ENCODE measurements at regions not wholly inside any gene's neighbourhood (a gene's known extent, or its start where the extent isn't known, plus 50 kb on each side); places are given as distances from the start of the nearest gene placed in this dataset.

- DNase-seq = no peak
Observed at GRCh38 chr13:104320446-104320845, 1254.2 kb upstream of the SLC10A2 start.

GRCh38 chr13:104318121-104318520 is 1251.9 kb upstream of the SLC10A2 start:
- DNase-seq = no peak

GRCh38 chr13:104315606-104316005 is 1249.4 kb upstream of the SLC10A2 start:
- DNase-seq = no peak

- no peak for DNase-seq
Observed at GRCh38 chr13:104314926-104315535, 1248.8 kb upstream of the SLC10A2 start.

DNA sequence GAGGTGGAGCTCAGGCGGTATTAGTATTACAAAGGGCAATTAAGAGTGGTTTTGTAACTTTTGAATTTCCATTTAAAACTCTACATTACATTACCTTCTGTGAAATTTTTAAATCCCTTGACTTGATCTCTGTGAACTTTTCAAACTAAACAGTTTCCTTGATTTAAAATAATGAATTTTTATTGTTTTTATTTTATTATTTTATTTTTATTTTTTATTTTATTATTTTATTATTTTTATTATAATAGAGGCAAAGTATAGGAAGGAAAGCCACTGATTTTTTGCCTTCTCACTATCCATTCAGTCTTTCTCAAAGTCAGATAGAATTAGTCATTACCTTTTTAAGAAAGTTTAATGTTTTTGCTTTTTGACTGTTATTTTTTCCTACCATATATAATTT is 1248.1 kb upstream of the SLC10A2 start:
- DNase-seq = no peak

DNA sequence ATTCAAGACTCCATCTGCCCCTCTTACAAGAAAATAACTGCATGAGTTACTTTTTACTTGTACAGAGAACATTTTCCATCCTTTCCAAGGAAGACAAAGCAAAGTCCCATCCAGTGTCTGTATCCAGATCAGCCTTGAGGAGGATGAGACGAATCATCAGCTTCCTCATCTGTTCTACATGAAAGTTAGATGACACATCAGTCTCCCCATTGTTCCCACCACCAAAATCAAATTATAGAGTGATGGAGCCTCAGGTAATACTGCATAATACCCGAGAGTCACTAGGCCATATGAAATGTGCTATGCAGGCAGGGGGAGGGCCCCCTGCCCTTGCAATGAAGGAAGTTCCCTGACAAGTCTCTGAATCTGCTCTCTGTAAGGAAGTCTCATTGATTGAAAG is 1244.6 kb upstream of the SLC10A2 start:
- DNase-seq = no peak

DNA sequence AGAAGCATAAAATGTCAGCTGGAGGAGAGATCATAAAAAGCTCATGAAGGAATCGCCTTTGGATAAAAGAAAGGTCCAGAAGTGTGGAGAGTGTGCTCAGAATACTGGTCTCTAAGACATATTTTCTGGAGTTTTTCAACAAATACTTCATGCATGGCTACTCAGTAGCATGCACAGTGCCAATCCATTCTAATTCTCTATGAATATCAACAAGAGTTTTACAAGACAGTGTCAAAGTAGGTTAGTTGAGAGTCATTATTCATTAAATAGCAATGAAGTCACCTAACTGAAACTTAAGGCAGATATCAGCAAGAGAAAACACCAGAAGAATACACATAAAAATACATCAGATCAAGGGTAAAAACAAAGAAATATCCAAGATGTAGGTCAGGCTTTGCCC is 1243.2 kb upstream of the SLC10A2 start:
- no peak for DNase-seq

- DNase-seq = no peak
Observed at GRCh38 chr13:104301171-104301975, 1235.2 kb upstream of the SLC10A2 start.

DNA sequence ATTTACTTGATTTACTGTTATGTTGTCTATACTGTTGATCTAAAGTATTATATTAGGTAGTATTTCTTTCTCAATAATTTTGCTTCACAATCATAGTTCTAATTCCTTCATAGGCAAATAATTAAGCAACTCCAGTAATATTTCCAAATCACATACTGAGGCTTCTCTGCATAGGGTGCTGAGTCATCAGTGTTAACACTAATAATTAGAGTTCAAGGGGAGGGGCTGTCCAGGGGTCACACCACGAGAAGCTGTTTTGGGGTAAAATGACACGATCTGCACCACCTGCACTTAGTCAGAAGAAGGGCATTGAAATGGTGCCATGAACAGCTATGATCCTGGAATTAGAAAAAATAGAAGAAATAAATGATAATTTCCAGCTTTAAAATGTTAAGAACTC is 1230.9 kb upstream of the SLC10A2 start:
- no peak for DNase-seq

DNA sequence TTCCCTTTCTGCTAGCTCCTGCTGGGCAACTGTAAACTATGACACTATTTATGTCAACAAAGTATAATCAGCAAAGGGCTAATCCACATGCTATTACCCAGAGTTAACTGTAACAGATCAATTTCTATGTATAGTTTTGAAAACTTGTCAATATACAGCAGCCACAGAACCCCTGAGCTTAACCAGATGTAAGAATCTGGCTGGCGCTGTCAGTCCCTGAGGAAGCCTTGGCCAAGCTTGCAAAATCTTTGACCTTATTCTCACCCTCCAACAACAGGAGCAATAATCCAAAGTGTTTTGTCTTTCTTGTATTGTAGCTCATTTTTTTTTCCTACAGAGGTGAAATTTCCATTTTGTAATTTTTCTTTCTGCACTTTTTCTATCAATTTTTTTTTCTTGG is 1230.1 kb upstream of the SLC10A2 start:
- DNase-seq = no peak

DNA sequence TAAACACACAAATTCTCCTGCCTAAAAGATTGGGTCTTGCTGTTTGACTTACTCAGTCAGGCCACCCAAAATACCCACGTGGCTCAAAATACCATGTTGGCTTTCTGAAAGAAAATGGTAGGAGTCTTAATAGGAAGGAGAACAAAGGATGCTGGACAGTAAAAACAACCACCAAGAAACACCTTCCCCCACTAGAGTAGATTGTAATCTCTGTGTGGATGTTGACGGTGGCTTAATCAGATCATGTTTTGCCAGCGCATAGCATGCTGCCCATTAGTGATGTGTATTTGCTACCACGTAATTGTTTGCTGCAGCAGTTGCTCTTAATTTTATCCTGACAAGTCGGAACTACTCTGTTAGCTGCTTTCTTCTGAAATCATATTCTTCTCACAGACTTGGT is 1229.3 kb upstream of the SLC10A2 start:
- no peak for DNase-seq

GRCh38 chr13:104289400-104289799 is 1223.2 kb upstream of the SLC10A2 start:
- no peak for DNase-seq

GRCh38 chr13:104288496-104288895 is 1222.3 kb upstream of the SLC10A2 start:
- no peak for DNase-seq

- DNase-seq = no peak
Observed at GRCh38 chr13:104286566-104287290, 1220.5 kb upstream of the SLC10A2 start.

- no peak for DNase-seq
Observed at GRCh38 chr13:104281910-104282309, 1215.7 kb upstream of the SLC10A2 start.

- no peak for DNase-seq
Observed at GRCh38 chr13:104270731-104271130, 1204.5 kb upstream of the SLC10A2 start.

GRCh38 chr13:104267206-104267811 is 1201.1 kb upstream of the SLC10A2 start:
- no peak for DNase-seq

DNA sequence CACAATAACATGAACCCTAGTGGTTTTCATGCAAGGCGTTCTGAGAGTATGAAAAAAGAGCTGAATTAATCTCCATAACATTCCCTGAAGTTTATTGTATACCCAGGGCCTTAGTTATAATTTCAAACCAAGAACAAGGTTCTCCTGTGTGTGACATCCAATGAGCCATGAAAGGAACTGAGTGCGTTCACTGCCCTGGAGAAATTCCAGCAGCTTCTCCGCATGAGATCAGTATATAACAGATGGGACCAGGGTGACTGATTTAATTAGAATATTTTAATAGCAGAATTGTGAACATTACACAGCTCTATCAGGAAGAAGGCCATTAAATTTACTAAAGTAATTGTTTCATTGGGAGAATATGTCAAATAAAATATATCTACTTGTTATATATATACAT is 1190.5 kb upstream of the SLC10A2 start:
- DNase-seq = no peak

DNA sequence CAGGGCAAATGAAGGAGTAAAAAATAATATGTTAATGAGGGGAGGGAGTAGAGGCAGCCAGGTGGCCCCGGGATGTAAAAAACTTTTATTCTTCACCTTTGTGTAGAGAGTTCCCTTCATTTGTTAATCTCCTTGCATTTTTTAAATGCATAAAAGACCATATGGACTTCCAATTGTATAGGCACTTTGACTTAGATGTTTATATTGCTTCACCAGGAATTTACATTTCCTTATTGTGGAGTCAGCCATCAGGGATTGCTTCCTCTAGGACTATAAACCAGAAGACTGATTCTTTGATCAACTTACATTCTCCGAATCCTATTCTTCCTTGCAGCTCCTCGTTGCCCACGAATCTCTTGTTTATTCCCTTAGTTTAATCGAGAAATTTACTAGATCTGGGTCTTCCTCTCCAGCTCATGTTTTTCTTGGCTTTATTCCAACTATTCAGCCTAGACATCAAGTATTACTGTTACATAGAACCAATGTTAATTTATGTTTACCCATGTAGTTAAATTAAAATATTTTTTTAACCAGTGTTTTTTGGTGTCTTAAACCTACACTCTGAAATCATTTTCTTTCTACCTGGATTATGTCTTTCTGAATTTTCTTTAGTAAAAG is 1187.0 kb upstream of the SLC10A2 start:
- DNase-seq = no peak

- no peak for DNase-seq
Observed at GRCh38 chr13:104251931-104252330, 1185.7 kb upstream of the SLC10A2 start.

DNA sequence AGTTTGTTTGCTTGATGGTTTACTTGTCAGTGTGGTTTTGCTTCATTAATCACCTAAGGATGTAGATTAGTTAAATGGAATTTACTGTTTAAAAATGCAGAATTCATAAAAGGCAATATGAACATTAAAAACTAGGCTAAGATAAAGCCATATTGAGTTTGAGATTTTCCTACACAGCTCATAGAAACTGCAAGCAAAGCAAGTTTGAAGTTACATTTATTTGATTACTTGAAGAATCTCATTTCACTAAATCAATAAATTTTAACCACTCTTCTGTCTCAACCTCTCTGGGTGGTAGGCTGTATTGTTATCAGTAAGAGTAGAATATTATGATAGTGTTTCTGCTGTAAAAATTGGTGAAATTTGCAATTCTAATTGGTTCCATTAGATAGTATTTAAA is 1180.7 kb upstream of the SLC10A2 start:
- no peak for DNase-seq

GRCh38 chr13:104206450-104207044 is 1140.3 kb upstream of the SLC10A2 start:
- DNase-seq = no peak

DNA sequence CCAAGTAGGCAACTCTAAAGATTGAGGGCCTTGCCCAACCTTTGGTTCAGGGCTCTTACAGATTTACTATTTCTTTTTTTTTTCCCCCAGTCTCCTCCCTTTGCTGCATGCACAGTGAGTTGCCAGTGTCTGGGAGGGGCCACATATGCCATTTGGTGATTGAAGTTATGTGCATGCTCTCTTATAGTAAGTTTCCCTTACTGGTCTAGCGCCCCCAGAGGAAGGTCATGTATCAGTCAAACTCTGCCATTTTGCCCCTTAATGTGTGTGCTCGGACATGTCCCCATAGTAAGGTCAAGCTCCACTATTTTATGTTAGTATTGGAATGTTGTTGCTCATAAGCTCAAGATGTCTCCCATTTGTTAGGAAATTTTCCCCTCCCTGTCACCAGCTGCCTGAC is 1138.0 kb upstream of the SLC10A2 start:
- no peak for DNase-seq
